Neuronal stem cell (in vitro differentiated cells): ENCODE measurements at regions not wholly inside any gene's neighbourhood (a gene's known extent, or its start where the extent isn't known, plus 50 kb on each side); places are given as distances from the start of the nearest gene placed in this dataset.
"Not testable (repeated sequence)": the region's sequence is repeated elsewhere in the genome, so short reads cannot be mapped to it uniquely, and the experiment has no call there.

Source experiments
- DNase-seq: peaks from one replicate; pipeline ENCODE4 v3.0.0-alpha.2; 2013; ENCODE audit warnings: low spot score
- H2AFZ ChIP-seq: one replicate; pipeline ENCODE4 v1.6.1; 2013; ENCODE audit warnings: mild to moderate bottlenecking, low read length, inconsistent platforms
- H2AK5ac ChIP-seq: 2 replicates; pipeline ENCODE4 v1.6.1; 2013; ENCODE audit warnings: low read depth, mild to moderate bottlenecking, inconsistent platforms, low read length, moderate library complexity, mixed read lengths
- H2BK120ac ChIP-seq: 2 replicates; pipeline ENCODE4 v1.6.1; 2013; ENCODE audit warnings: low read depth, mild to moderate bottlenecking, inconsistent platforms, low read length, moderate library complexity, mixed read lengths
- H2BK12ac ChIP-seq: one replicate; pipeline ENCODE4 v1.6.1; 2013; ENCODE audit warnings: low read length, inconsistent platforms
- H2BK15ac ChIP-seq: 2 replicates; pipeline ENCODE4 v1.6.1; 2013; ENCODE audit warnings: mild to moderate bottlenecking, low read length, inconsistent platforms, mixed read lengths
- H2BK5ac ChIP-seq: one replicate; pipeline ENCODE4 v1.6.1; 2013; ENCODE audit warnings: inconsistent platforms, mild to moderate bottlenecking, low read length, moderate library complexity
- H3K14ac ChIP-seq: one replicate; pipeline ENCODE4 v1.6.1; 2013; ENCODE audit warnings: low read length, inconsistent platforms
- H3K18ac ChIP-seq: 2 replicates; pipeline ENCODE4 v1.6.1; 2013; ENCODE audit warnings: low read length, inconsistent platforms
- H3K23ac ChIP-seq: 2 replicates; pipeline ENCODE4 v1.6.1; 2013; ENCODE audit warnings: low read depth, mild to moderate bottlenecking, mixed read lengths, low read length, inconsistent platforms; ENCODE audit not compliant: poor library complexity
- H3K27ac ChIP-seq: replicated peaks from 3 replicates; pipeline ENCODE4 v1.5.1; 2013; ENCODE audit warnings: low read length, inconsistent platforms
- H3K27me3 ChIP-seq, 3 experiments: 2 replicates each; pipeline ENCODE4 v1.6.1; 2013; ENCODE audit warnings: low read length in 3 of 3, mild to moderate bottlenecking in 2 of 3, inconsistent platforms in 1 of 3, low read depth in 1 of 3, mixed read lengths in 1 of 3, moderate library complexity in 1 of 3; ENCODE audit not compliant: control insufficient read depth in 3 of 3, insufficient read depth in 3 of 3
- H3K36me3 ChIP-seq, 2 donors: replicated peaks in 1 of 2; 2 replicates each; pipeline ENCODE4 v1.6.1; 2013; ENCODE audit warnings: low read length in 2 of 2; ENCODE audit not compliant: control insufficient read depth in 2 of 2, insufficient read depth in 2 of 2
- H3K4ac ChIP-seq: 2 replicates; pipeline ENCODE4 v1.6.1; 2013; ENCODE audit warnings: inconsistent platforms, mild to moderate bottlenecking, low read length, moderate library complexity
- H3K4me1 ChIP-seq, 2 donors: 1 replicate in 1 of 2; 2 replicates in 1 of 2; pipeline ENCODE4 v1.6.1; 2013; ENCODE audit warnings: low read length in 2 of 2, low read depth in 1 of 2; ENCODE audit not compliant: control insufficient read depth in 2 of 2, insufficient read depth in 1 of 2
- H3K4me2 ChIP-seq: one replicate; pipeline ENCODE4 v1.6.1; 2013; ENCODE audit warnings: mild to moderate bottlenecking, low read length, inconsistent platforms; ENCODE audit not compliant: insufficient read depth, poor library complexity, severe bottlenecking
- H3K4me3 ChIP-seq, 2 donors: 2 replicates each; pipeline ENCODE4 v1.5.1; 2013; ENCODE audit warnings: low read length in 2 of 2, mild to moderate bottlenecking in 2 of 2, inconsistent platforms in 1 of 2, moderate library complexity in 1 of 2
- H3K79me1 ChIP-seq: one replicate; pipeline ENCODE4 v1.6.1; 2013; ENCODE audit warnings: low read depth, mild to moderate bottlenecking, inconsistent platforms, low read length, moderate library complexity
- H3K9ac ChIP-seq: one replicate; pipeline ENCODE4 v1.6.1; 2013; ENCODE audit warnings: mild to moderate bottlenecking, low read depth, low read length, inconsistent platforms; ENCODE audit not compliant: poor library complexity
- H3K9me3 ChIP-seq, 2 donors: replicated peaks in 1 of 2; 2 replicates each; pipeline versions ENCODE3 to v1.6.1; 2013; ENCODE audit warnings: low read length in 2 of 2, mild to moderate bottlenecking in 2 of 2, inconsistent platforms in 1 of 2, low read depth in 1 of 2, mixed read lengths in 1 of 2, moderate library complexity in 1 of 2; ENCODE audit not compliant: control insufficient read depth in 2 of 2, insufficient read depth in 1 of 2
- H4K8ac ChIP-seq: one replicate; pipeline ENCODE4 v1.6.1; 2013; ENCODE audit warnings: low read depth, mild to moderate bottlenecking, inconsistent platforms, low read length, moderate library complexity
- H4K91ac ChIP-seq: one replicate; pipeline ENCODE4 v1.6.1; 2013; ENCODE audit warnings: low read length, low read depth, mild to moderate bottlenecking, inconsistent platforms; ENCODE audit not compliant: poor library complexity
- WGBS, 2 donors: extraction: QIAGEN DNeasy Blood & Tissue Kit; methylation state at CpG; one replicate each; pipeline ENCODE4 v1.1.7; 2013; ENCODE audit warnings: missing lambda C conversion rate in 2 of 2, mixed read lengths in 1 of 2; ENCODE audit not compliant: insufficient read length in 2 of 2, insufficient replicate concordance in 1 of 2; ENCODE audit errors: extremely low coverage in 2 of 2; 5-methylcytosine and 5-hydroxymethylcytosine counted together

DNA sequence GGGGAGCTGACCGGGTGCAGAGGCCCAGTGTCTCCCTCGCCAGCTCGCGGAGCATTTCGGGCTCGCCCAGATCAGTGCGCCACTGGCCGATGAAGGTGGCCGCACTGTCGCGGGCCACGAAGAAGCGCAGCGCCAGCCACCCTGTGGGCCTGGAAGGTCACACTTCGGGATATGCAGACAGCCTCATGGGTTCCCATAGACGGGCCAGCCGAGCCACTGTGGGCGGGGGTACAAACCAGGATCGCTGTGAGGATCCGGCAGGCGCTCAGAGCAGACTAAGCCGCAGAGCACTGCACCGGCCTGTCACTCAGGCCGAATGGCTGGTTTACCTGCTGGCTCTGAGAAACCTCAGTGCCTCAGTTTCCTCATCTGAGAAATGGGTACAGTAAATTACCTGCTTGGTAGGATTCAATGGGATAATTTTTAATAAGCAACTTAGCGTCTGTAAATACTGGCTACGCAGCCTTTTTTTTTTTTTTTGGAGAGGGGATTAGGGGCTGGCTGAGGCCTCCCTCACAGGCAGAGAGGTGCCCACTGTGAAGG, 64.0 kb upstream of the IGFBPL1 start:
- no CpG with 5 or more reads among the region's 26 CpGs for WGBS, 2 donors
- Histone ChIP-seq H2AFZ (no peak overlapping the region), H3K9me3 (peaks cover 0 to 3% of the 10 kb centered on the region in 2 donors), H4K8ac (no peak overlapping the region), H3K27ac (no peak overlapping the region), H2BK5ac (peak overlapping the region; percentile 13), H3K23ac (no peak overlapping the region), H3K27me3 (no peaks in the 10 kb centered on the region), H2BK15ac (no peak overlapping the region), H3K4me1 (peaks cover 8 to 25% of the 10 kb centered on the region in 2 donors), H3K9ac (no peak overlapping the region), H2BK120ac (no peak overlapping the region), H4K91ac (no peak overlapping the region), H3K14ac (no peak overlapping the region), H3K36me3 (no peaks in the 10 kb centered on the region), H3K4me3 (no peak overlapping the region), H3K4ac (no peak overlapping the region), H3K4me2 (no peak overlapping the region), H3K79me1 (no peaks in the 10 kb centered on the region), H2AK5ac (no peak overlapping the region), H2BK12ac (no peak overlapping the region), H3K18ac (no peak overlapping the region)
- no peak for DNase-seq

DNA sequence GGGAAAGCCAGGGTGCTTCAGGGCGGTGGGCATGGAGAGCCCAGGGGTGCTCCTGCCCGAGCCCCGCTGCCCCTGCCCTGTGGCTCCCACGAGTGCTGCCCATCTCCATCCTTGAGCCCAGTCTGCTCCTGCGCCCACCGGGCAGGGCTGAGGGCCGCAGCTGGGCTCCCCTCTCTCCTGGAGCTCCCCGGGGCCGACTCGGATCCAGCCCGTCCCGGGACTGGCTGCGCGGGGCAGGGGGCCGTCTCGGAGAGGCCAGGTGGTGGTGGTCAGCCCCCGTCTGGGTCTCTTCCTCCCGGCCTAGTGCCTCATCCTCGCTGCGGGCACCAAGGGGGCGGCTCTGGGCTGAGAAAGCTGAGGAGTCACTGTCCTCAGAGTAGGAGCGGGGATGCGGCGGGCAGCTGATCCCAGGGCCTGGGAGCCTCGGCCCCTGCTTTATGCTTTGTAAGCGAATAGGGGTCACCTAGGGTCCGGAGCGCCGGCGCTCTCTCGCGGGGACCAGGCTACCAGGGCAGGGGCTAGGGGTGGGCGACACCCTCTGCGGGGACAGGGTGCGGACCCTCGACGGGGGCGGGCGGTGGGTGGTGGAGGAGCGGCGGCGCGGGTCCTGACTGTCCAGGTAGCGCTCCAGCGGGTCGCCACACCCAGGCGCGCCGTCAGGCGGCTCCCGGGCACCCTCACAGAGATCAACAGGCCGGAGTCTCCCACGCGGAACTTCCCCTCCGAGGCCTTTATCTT, 63.3 kb upstream of the IGFBPL1 start:
- H3K18ac ChIP-seq, H3K4me2 ChIP-seq, H2AK5ac ChIP-seq, H3K23ac ChIP-seq, H3K4me3 ChIP-seq, H3K14ac ChIP-seq, H2BK120ac ChIP-seq, H2BK12ac ChIP-seq, H3K9me3 ChIP-seq, H3K27me3 ChIP-seq, H2AFZ ChIP-seq, H3K9ac ChIP-seq, H3K36me3 ChIP-seq, DNase-seq, H3K4ac ChIP-seq, H3K79me1 ChIP-seq, H4K8ac ChIP-seq, H4K91ac ChIP-seq, H3K27ac ChIP-seq, H2BK15ac ChIP-seq: not testable (repeated sequence)
- Histone ChIP-seq H2BK5ac (peak overlapping the region; percentile 13), H3K4me1 (peaks cover 8 to 32% of the 10 kb centered on the region in 2 donors)
- no CpG with 5 or more reads among the region's 55 CpGs for WGBS, 2 donors

DNA sequence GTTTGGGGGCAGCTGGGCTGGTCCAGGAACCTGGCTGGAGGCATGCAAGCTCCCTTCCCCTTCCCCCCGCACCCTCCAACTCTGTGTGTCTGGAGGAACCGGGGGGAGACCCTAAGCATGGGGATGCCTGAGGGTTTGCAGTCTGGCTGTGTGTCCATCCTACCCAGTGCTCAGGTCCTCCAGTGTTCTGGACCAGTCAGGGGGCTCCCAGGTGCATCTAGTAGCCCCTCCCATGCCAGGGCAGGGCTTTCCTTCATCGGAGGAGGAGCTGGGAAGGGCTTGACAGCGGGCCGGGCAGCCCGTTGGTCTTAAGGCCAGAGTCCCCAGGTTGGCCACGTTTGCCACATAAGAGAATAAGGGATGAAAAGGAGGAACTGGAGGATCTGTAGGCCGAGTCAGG, 62.6 kb upstream of the IGFBPL1 start:
- Histone ChIP-seq H3K4me3 (no peak overlapping the region), H3K27me3 (no peaks in the 10 kb centered on the region), H3K9ac (no peak overlapping the region), H3K79me1 (no peaks in the 10 kb centered on the region), H3K27ac (no peak overlapping the region), H3K23ac (no peak overlapping the region), H2AK5ac (no peak overlapping the region), H2BK12ac (no peak overlapping the region), H3K4me1 (peaks cover 8 to 32% of the 10 kb centered on the region in 2 donors), H3K14ac (no peak overlapping the region), H2AFZ (peak overlapping the region; percentile 41), H2BK120ac (no peak overlapping the region), H4K8ac (no peak overlapping the region), H3K4me2 (no peak overlapping the region), H2BK5ac (no peak overlapping the region), H3K4ac (peak overlapping the region; percentile 11), H3K36me3 (no peaks in the 10 kb centered on the region), H4K91ac (no peak overlapping the region), H2BK15ac (no peak overlapping the region), H3K18ac (peak overlapping the region; percentile 76), H3K9me3 (peaks cover 0 to 3% of the 10 kb centered on the region in 2 donors)
- DNase-seq = no peak
- WGBS, 2 donors = no CpG with 5 or more reads among the region's 8 CpGs

DNA sequence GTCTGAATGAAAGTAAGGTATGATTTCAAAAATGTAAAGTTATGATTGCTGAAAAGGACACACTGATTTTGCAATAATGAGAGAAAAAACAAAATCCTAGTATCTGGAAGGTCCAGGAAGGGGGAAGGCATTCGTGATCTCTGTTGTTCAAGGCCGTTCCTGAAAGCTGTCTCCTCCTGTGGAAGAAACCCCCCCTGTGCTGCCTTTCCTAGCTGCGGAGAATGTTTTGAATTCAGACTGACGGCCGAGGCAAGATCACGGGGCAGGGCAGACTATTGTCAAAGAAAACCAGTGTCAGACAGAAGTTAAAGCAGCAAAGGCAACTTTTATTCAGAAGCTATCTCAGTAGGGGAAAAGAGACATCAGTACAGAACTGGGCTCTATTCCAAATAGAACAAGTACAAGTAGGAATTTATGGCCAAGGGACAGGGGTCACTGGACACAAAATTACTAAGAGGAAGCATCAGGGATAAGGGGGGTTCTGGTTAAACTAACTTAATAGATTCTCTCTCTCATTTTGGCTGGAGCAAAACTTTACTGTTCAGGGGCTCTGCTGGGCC, 61.9 kb upstream of the IGFBPL1 start:
- no peak overlapping the region for H2BK12ac ChIP-seq
- H3K4ac ChIP-seq = no peak overlapping the region
- no peak overlapping the region for H4K91ac ChIP-seq
- H3K14ac ChIP-seq = no peak overlapping the region
- H3K27me3 ChIP-seq = no peaks in the 10 kb centered on the region
- no peaks in the 10 kb centered on the region for H3K79me1 ChIP-seq
- no peak overlapping the region for H2BK5ac ChIP-seq
- H3K27ac ChIP-seq = no peak overlapping the region
- no peak overlapping the region for H2AK5ac ChIP-seq
- H2BK120ac ChIP-seq = no peak overlapping the region
- H3K36me3 ChIP-seq = no peaks in the 10 kb centered on the region
- DNase-seq = no peak
- no CpG with 5 or more reads among the region's 6 CpGs for WGBS, 2 donors
- H3K9me3 ChIP-seq = peaks cover 0 to 3% of the 10 kb centered on the region in 2 donors
- H3K4me2 ChIP-seq = no peak overlapping the region
- H3K9ac ChIP-seq = no peak overlapping the region
- no peak overlapping the region for H3K18ac ChIP-seq
- H3K4me1 ChIP-seq = peaks cover 8 to 32% of the 10 kb centered on the region in 2 donors
- peak overlapping the region; percentile 41 for H2AFZ ChIP-seq
- no peak overlapping the region for H3K23ac ChIP-seq
- no peak overlapping the region for H2BK15ac ChIP-seq
- H3K4me3 ChIP-seq = no peak overlapping the region
- H4K8ac ChIP-seq = no peak overlapping the region
